Subcutaneous abdominal adipose tissue (tissue), 5 donors: ENCODE measurements at regions not wholly inside any gene's neighbourhood (a gene's known extent, or its start where the extent isn't known, plus 50 kb on each side); places are given as distances from the start of the nearest gene placed in this dataset.

Experiments used
- H3K27ac ChIP-seq: one replicate; pipeline ENCODE4 v1.7.0; 2013; ENCODE audit warnings: low read depth, mild to moderate bottlenecking, inconsistent platforms, low read length, moderate library complexity
- H3K27me3 ChIP-seq, 5 donors: one replicate each; pipeline ENCODE4 v1.7.0; 2013; ENCODE audit warnings: low read length in 5 of 5, inconsistent platforms in 1 of 5; ENCODE audit not compliant: control insufficient read depth in 5 of 5, insufficient read depth in 4 of 5
- H3K36me3 ChIP-seq, 5 donors: one replicate each; pipeline ENCODE4 v1.7.0; 2013; ENCODE audit warnings: low read length in 5 of 5; ENCODE audit not compliant: control insufficient read depth in 5 of 5, insufficient read depth in 5 of 5
- H3K4me1 ChIP-seq, 5 donors: one replicate each; pipeline ENCODE4 v1.7.0; 2013; ENCODE audit warnings: low read length in 5 of 5, mild to moderate bottlenecking in 3 of 5, moderate library complexity in 1 of 5; ENCODE audit not compliant: control insufficient read depth in 5 of 5, insufficient read depth in 5 of 5
- H3K4me3 ChIP-seq, 5 donors: one replicate each; pipeline ENCODE4 v1.7.0; 2013; ENCODE audit warnings: low read length in 5 of 5, low read depth in 1 of 5
- H3K9ac ChIP-seq, 5 donors: one replicate each; pipeline ENCODE4 v1.7.0; 2013; ENCODE audit warnings: low read length in 5 of 5, mild to moderate bottlenecking in 4 of 5, moderate library complexity in 3 of 5
- H3K9me3 ChIP-seq, 5 donors: one replicate each; pipeline ENCODE4 v1.7.0; 2013; ENCODE audit warnings: low read length in 5 of 5; ENCODE audit not compliant: control insufficient read depth in 5 of 5
- donor health status: healthy.
- donor health status: healthy.
- donor health status: healthy.
- donor health status: healthy.
- donor health status: healthy.

DNA sequence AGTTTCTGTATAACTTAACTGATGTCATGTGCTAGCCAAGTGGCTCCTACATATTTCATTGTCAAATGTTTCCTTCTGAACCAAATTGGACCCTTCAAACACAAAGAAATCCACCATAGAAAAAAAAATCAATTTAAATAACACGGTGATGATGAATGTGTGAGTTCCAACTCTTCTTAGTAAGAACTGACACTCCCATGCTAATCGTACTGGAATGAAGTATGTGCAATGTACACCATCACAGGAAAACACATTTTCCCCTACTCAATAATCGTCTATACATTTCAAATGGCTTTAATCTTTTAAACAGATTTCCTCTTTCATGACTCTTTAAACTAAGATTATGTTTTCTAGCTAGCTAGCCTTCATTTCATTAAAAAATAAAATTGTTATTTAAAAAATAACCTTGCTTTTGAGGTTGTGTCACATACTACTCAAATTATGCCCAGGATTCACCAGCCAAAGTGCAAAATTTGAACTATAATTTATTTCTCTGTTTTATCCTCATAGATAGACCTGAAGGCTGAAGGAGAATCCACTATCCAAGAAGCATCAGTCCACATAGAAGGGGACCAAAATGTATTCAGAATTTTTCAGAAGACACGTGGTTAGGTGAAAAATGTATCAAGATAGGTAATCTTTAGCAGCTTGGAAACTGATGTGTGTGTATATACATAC lies 131.0 kb upstream of the ITGA1 start:
- H3K4me1 ChIP-seq, result no peaks in the 10 kb centered on the region
- no peak overlapping the region for H3K9ac ChIP-seq
- no peak overlapping the region for H3K4me3 ChIP-seq
- no peaks in the 10 kb centered on the region for H3K36me3 ChIP-seq
- no peaks in the 10 kb centered on the region for H3K9me3 ChIP-seq
- no peaks in the 10 kb centered on the region for H3K27me3 ChIP-seq
- no peak overlapping the region for H3K27ac ChIP-seq

DNA sequence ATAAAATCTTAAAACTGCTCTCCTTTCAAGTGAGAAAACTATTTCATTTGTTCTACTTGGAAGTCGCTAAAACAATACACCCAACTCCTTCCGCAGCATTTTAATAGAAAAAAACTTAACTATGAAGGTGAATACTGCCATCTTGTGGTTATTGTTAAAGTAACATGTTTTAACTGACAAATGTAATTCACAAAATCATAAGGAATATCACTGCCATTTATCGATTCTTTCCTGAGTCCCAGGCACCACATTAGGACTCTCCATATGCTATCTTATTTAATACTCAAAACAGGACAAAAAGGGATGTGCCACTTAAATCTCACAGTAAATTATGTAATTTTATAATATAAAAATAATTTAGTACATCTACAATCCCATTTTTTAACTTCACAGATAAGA lies 130.5 kb upstream of the ITGA1 start:
- Histone ChIP-seq H3K27ac (no peak overlapping the region), H3K27me3 (no peaks in the 10 kb centered on the region)

DNA sequence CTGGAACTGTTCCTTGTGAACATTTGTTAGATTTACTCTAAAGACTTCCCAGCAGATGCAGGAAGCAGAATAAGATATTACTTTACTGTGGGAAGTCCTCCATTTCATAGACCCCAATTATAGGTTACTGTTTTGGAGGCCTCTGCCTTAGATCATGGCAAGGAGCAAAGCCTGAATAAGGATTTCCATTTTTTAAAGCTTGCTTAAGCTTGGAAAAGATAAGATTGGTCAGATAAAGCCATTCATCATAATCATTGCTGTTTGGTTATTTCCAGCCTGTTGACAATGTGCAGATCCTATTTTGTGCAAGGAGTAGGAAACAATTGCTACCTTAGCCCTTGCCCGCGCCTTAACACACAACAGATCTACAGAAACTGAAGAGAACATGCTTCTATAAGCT lies 129.5 kb upstream of the ITGA1 start:
- no peak overlapping the region for H3K4me3 ChIP-seq
- no peak overlapping the region for H3K27ac ChIP-seq
- H3K27me3 ChIP-seq, result no peaks in the 10 kb centered on the region
- H3K4me1 ChIP-seq, result no peaks in the 10 kb centered on the region
- no peaks in the 10 kb centered on the region for H3K36me3 ChIP-seq
- H3K9me3 ChIP-seq, result no peaks in the 10 kb centered on the region
- no peak overlapping the region for H3K9ac ChIP-seq

More for the DNA sequence above, 130.5 kb upstream of the ITGA1 start:
- no peak overlapping the region for H3K4me3 ChIP-seq
- H3K36me3 ChIP-seq, result no peaks in the 10 kb centered on the region
- no peak overlapping the region for H3K9ac ChIP-seq
- no peaks in the 10 kb centered on the region for H3K9me3 ChIP-seq
- H3K4me1 ChIP-seq, result no peaks in the 10 kb centered on the region

DNA sequence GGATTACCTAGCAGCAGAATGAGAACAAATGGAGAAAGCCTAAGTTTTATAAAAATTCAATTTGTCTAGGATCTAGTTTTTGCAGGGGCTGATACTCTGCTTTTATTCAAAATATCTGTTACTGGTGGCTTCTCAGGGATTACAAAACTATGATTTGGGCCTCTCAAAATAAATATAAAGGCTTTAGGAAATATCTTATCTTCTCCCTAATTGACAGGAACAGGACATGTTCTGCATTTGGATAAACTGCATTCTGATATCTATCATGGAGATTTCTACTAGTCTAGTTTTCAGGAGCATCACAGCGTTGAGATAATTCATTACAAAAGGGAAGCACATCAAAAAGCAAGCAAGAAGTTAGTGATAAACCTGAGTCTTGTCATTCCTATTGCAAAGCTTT lies 127.1 kb upstream of the ITGA1 start:
- Histone ChIP-seq H3K36me3 (no peaks in the 10 kb centered on the region), H3K27ac (no peak overlapping the region), H3K9me3 (no peaks in the 10 kb centered on the region), H3K9ac (no peak overlapping the region), H3K4me1 (no peaks in the 10 kb centered on the region), H3K27me3 (no peaks in the 10 kb centered on the region), H3K4me3 (no peak overlapping the region)

DNA sequence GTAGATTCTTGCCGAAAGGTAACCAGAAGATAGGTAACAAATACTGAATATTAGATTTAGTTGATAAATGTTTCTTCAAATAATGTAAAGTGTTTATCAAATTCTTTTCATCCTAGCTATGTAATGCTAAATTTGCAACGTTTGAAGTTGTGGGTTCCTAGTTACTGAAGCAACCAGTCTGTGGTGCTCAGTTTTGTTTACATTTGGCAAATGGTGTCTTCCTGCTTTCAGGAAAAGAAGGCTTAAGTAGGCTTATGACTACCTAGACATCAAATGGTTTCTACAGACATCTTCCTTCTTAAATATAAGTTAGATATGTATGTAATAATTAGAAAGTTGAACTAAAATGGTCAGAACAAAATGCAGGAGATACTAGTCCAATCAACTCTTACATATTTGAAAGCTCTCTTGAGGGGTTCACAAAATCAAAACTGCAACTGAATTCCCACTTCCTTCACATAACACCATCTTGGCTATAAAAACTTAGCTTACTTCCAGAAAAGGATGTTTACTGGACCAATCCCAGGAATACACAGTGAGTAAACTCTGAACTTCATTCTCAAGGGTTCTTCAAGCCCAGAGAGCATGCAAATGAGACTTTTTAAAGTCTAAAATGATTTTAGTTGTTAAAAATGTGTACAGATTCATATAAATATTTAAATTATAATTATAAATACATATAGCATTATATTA lies 125.7 kb upstream of the ITGA1 start:
- Histone ChIP-seq H3K27ac (no peak overlapping the region), H3K27me3 (no peaks in the 10 kb centered on the region), H3K4me1 (no peaks in the 10 kb centered on the region), H3K9me3 (no peaks in the 10 kb centered on the region), H3K9ac (no peak overlapping the region), H3K4me3 (no peak overlapping the region), H3K36me3 (no peaks in the 10 kb centered on the region)

DNA sequence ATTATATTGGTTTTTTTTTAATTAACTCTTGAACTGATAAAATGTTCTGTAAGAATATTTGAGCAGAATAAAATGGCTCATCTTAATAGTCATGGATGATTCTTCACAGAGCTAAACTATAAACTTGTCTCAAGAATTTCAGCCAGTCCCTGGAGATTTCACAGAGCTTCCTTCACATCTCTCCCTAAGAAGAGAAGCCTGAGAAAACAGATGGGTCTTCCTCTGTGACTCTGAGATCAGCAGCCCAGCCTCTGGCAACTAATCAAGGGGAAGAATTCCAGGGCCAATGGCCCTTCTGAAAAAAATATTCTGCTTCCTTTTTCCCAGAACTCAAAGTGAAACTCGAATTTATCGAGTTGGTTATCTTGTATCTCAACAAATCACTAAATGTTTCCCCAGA lies 122.2 kb upstream of the ITGA1 start:
- H3K4me1 ChIP-seq, result no peaks in the 10 kb centered on the region
- H3K27me3 ChIP-seq, result peaks cover 0 to 2% (median 0%) of the 10 kb centered on the region in 5 donors
- peak overlapping the region; percentile 14 for H3K27ac ChIP-seq
- H3K4me3 ChIP-seq, result peak overlapping the region in 2 of 5 donors; percentile 30 to 33
- no peaks in the 10 kb centered on the region for H3K36me3 ChIP-seq
- peak overlapping the region in 1 of 5 donors; percentile 47 for H3K9ac ChIP-seq
- no peaks in the 10 kb centered on the region for H3K9me3 ChIP-seq

DNA sequence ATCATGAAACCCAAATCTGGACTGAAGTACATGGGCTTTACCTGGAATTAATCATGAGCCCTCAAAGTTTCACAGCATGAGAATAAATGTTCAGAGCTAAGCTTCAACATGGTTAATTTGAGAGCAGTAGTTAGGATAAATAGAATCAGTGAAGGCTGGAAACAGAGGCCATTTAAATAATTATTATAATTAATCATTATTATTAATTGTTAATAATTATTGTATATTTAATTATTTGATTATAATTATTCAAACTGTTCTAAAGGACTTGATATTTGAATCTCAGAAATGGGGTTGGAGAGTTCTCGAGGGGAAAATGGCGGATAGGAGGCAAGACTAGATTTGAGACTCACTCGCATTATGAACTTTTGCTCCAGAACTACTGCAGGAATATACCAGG lies 119.6 kb upstream of the ITGA1 start:
- H3K4me1 ChIP-seq, result no peaks in the 10 kb centered on the region
- no peaks in the 10 kb centered on the region for H3K36me3 ChIP-seq
- no peaks in the 10 kb centered on the region for H3K9me3 ChIP-seq
- no peak overlapping the region for H3K9ac ChIP-seq
- no peak overlapping the region for H3K27ac ChIP-seq
- H3K4me3 ChIP-seq, result no peak overlapping the region
- peaks cover 0 to 2% (median 0%) of the 10 kb centered on the region in 5 donors for H3K27me3 ChIP-seq

DNA sequence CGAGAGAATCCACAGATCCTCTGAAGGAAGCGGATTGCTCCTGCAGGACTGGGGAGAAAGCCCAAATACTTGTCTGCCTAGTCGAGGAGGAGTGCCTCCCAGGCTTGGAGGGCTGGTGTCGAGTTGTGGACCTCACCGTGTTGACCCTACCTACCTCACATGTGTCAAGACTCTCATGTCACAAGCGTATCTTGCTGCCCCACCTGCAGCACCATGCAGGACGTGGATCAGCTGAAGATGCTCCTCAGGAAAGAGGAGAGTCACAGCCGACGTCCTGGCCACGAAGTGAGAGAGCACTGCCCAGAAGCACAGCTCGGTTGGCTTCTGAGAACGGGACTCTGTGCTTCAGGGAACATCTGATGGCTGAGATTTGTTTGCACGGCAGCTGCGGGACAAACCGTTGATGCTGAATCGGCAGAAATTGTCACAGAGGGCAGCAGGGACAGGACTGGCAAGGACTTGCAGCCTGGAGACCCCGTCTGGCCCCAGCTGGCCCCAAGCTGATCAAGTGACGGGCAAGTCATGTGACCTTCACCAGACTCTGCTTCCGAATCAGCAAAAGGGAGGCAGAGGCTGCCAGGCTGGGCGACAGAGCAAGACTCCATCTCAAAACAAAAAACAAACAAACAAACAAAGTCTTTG lies 119.1 kb upstream of the ITGA1 start:
- peak overlapping the region in 1 of 5 donors; percentile 3 for H3K4me3 ChIP-seq
- no peak overlapping the region for H3K9ac ChIP-seq
- no peaks in the 10 kb centered on the region for H3K9me3 ChIP-seq
- H3K36me3 ChIP-seq, result no peaks in the 10 kb centered on the region
- peaks cover 0 to 2% (median 0%) of the 10 kb centered on the region in 5 donors for H3K27me3 ChIP-seq
- H3K4me1 ChIP-seq, result no peaks in the 10 kb centered on the region
- H3K27ac ChIP-seq, result no peak overlapping the region

DNA sequence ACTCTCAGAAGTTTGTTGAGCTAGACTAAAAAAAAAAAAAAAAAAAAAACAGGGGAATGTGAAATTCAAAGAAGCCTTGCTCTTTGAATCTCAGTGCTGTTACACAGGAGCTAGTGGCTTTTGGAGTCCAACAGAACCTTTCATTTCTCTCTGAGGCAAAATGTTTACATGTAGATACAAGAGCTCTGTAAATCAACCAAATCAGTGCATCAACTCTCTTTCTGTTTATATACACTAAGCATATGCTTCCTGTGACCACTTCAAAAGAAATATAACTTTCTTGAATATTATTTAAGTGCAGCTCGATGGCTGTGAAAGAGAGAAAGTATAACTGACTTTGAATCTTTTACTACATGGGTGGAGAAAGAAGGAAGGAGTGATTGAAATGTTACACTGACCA lies 115.3 kb upstream of the ITGA1 start:
- peaks cover 0 to 7% (median 0%) of the 10 kb centered on the region in 5 donors for H3K4me1 ChIP-seq
- H3K27ac ChIP-seq, result no peak overlapping the region
- no peaks in the 10 kb centered on the region for H3K9me3 ChIP-seq
- peaks cover 0 to 2% (median 0%) of the 10 kb centered on the region in 5 donors for H3K27me3 ChIP-seq
- no peak overlapping the region for H3K9ac ChIP-seq
- no peak overlapping the region for H3K4me3 ChIP-seq
- H3K36me3 ChIP-seq, result no peaks in the 10 kb centered on the region

DNA sequence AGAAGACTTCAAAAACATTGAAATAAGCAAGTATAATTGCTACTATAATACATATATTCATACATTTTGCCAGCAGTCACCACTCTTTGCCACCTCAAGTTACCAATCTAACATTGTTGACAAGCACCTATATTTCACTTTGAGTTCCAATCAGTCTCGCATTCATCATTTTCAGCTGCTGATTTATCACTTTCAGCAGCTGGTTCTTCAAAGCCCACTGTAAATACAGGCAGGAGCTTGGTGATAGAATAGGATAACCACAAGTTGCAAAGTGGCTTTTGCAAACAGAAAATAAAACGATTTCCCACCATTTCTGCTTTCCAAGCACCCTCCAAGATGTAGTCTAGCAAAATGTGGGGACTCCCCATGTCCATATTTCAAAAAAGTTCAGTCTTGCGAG lies 114.2 kb upstream of the ITGA1 start:
- Histone ChIP-seq H3K4me3 (no peak overlapping the region), H3K36me3 (no peaks in the 10 kb centered on the region), H3K27me3 (peaks cover 0 to 2% (median 0%) of the 10 kb centered on the region in 5 donors), H3K9ac (no peak overlapping the region), H3K9me3 (no peaks in the 10 kb centered on the region), H3K4me1 (peaks cover 0 to 7% (median 0%) of the 10 kb centered on the region in 5 donors), H3K27ac (no peak overlapping the region)
